ENCODE measurements at regions not wholly inside any gene's neighbourhood (a gene's known extent, or its start where the extent isn't known, plus 50 kb on each side); places are given as distances from the start of the nearest gene placed in this dataset.
A peak's percentile ranks its signal among the peaks of the same experiment; 100 is the strongest.

GRCh38 chr3:29183346-29184087, 97.4 kb upstream of the RBMS3 start:
- peak; percentile 78 for DNase-seq (ENCODE audit: low read depth)

DNA sequence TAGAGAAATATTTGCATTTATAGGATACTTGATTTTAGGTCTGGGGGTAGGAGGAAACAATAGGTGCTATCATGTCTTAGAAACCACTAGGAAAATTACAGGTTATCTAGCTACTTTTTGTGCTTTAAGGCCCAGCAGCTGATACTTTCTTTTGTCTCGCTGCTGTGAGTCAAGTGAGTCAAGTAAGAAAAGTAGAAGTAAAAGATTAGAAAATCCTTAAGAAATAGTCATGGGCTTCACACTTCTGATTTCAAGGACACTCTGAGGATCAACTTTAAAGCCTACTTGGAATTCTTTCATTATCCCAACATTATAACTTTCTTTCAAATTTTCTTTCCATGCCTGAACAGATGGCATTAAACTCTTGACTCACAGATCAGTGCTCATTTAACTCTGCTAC, 95.2 kb upstream of the RBMS3 start:
- DNase-seq (ENCODE audit: low read depth): peak; percentile 41

- DNase-seq (ENCODE audit: low read depth): peak; percentile 96
Observed at GRCh38 chr3:29186131-29186599, 94.7 kb upstream of the RBMS3 start.

DNA sequence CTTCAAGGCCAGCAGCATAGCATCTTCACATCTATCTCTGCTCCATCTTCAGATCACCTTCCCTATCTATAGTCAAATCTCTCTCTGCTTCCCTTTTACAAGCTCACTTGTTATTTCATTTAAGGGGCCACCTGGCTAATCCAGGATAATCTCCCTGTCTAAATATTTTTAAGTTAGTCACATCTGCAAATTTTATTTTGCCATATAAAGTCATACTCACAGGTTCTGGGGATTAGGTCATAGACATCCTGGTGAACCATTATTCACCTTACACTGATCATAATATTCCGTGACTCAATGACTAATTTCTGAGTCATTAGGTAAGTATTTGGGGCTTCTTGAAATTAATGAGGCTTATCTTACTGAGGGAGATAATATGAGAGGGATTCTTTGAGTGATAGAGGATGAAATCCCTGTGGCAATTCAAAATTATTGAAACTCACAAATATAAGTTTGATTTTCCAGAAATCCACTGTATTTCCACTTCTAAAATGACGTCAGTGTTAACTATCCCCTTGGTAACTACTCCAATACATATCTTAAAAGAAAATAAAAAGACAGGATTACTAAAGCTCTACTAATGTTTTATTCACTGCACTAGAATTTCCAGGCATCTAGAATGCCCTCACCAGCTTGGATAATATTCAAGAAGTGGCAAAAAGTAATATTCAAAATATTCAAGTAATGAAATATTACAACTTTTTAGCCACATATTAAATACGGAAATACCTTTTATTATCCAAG, 93.7 kb upstream of the RBMS3 start:
- DNase-seq (ENCODE audit: low read depth): peak; percentile 94

DNA sequence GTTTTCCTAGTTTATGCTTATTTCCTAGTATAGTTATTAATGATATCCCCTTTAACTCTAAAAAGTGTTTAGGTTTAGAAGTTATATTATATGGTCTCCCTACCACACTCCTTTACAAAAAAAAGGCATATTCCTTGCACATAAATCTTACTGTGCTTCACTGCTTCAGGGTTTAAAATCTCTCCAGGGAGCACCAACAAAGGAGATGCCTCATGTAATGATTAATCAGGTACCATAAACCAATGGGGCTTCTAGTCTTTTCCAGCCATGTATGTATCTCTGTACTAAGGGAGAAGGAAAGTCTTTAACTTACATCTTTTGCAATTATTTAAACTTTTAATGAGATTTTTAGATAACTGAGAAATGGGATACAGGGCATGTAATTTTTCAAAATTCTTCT, 91.5 kb upstream of the RBMS3 start:
- no peak for DNase-seq (ENCODE audit: low read depth)

DNA sequence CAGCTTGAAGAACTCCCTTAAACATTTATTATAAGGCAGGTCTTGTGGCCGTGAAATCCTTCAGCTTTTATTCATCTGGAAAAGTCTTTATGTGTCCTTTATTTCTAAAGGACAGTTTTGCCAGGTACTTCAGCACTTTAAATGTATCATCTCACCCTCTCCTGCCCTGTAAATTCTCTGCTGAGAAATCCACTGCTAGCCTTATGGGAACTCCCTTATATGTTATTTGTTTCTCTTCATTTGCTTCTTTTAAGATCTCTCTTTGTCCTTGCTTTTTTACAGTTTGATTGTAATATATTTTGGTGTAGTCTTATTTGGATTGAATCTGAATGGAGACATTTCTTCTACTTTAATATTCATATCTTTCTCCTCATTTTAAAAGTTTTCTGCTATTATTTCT, 86.7 kb upstream of the RBMS3 start:
- DNase-seq (ENCODE audit: low read depth): no peak

- DNase-seq (ENCODE audit: low read depth): peak; percentile 62
Observed at GRCh38 chr3:29195056-29195455, 85.8 kb upstream of the RBMS3 start.

- DNase-seq (ENCODE audit: low read depth): no peak
Observed at GRCh38 chr3:29201604-29202003, 79.3 kb upstream of the RBMS3 start.

- DNase-seq (ENCODE audit: low read depth): peak; percentile 19
Observed at GRCh38 chr3:29202378-29202777, 78.5 kb upstream of the RBMS3 start.

- DNase-seq (ENCODE audit: low read depth): no peak
Observed at GRCh38 chr3:29203851-29204250, 77.0 kb upstream of the RBMS3 start.

- DNase-seq (ENCODE audit: low read depth): no peak
Observed at GRCh38 chr3:29207427-29207826, 73.4 kb upstream of the RBMS3 start.

GRCh38 chr3:29212789-29213433, 68.0 kb upstream of the RBMS3 start:
- no peak for DNase-seq (ENCODE audit: low read depth)

GRCh38 chr3:29214009-29214658, 66.7 kb upstream of the RBMS3 start:
- DNase-seq (ENCODE audit: low read depth): no peak

DNA sequence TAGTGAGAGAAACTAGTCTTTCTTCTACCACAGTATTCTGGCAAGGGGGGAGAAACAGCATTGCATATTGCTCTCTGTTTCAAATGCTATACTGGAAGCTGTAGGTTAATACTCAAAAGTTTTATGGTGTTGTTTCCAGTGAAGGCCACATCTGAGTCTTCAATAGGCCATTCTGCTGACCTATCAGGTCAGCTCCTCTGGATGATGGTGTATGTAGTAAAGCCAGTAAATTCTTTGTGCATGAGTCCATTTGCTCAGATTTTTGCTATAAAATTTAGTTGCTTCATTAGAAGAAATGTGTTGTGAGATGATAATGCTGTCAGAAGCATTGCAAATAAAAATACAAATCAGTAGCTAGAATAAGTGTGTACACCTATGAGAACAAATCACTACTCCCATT, 64.9 kb upstream of the RBMS3 start:
- peak; percentile 26 for DNase-seq (ENCODE audit: low read depth)

- no peak for DNase-seq (ENCODE audit: low read depth)
Observed at GRCh38 chr3:29226706-29227105, 54.2 kb upstream of the RBMS3 start.

GRCh38 chr3:29227307-29227706, 53.6 kb upstream of the RBMS3 start:
- DNase-seq (ENCODE audit: low read depth): no peak
